OCI-M1 (cell line): ENCODE measurements at regions not wholly inside any gene's neighbourhood (a gene's known extent, or its start where the extent isn't known, plus 50 kb on each side); places are given as distances from the start of the nearest gene placed in this dataset.

Experiments
- DNase-seq: peaks from one replicate; lab custom pipeline; 2025; lab: John Stamatoyannopoulos, UW

DNA sequence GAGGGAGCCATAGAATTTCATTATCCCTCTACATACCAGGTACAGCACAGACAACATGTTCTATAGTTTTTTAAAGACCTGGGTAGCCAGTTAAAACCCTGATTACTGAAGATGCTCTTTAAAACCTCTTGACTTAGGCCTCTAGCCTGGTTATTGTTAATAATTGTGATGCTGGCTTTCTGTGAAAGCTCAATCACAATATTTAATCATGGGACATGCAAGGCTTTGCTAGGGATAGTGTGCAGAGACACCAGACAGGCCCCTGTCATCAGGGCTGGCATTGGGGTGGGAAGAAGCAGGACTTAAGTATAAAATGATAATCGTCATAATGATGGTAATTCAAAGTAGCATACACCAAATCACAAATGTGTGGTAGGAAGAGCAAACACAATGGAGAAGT, 274.4 kb downstream of the PTBP2 start:
- DNase-seq: no peak

DNA sequence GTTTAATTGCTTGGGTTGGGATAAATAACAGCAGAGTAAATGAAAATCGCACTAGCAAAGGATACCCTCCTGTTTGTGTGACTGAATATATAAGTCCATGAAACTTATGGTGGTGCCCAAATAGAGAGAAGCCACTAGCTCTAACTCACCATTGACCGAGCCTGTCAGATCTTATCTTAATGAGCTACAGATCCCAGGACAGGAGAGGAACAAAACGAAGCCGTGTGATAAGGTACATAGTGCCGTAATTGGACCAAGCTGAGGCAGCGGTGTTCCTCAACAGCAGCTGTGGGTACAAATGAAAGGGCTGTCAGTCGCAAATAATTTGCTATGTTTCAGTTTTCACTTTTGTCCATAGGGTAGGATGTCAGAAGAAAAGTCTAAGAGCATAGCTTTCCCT, 276.1 kb downstream of the PTBP2 start:
- peak; percentile 8 for DNase-seq

- no peak for DNase-seq
Measured at GRCh38 chr1:96998466-96998865, 276.9 kb downstream of the PTBP2 start.

DNA sequence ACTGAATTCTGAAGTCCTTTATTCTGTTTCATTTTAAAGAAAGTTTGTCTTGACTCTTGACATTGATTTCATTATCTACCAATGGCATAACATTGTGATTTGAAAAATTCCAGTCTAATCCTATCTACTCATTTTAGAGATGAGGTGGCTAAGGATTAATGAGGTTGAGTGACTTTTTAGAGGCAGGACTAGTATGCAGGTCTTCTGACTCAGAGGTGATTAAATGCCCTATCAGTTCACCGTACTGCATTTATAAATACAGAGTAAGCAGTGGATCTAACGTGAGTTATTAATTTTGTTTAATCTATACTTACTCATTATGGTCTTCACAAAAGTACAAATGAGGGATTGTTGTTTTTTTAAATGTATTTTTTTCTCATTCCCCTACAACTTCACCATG, 277.6 kb downstream of the PTBP2 start:
- no peak for DNase-seq

- no peak for DNase-seq
Measured at GRCh38 chr1:97004054-97004453, 282.5 kb downstream of the PTBP2 start.

- DNase-seq: no peak
Measured at GRCh38 chr1:97004743-97005142, 283.2 kb downstream of the PTBP2 start.

- no peak for DNase-seq
Measured at GRCh38 chr1:97006044-97006661, 284.6 kb downstream of the PTBP2 start.

- no peak for DNase-seq
Measured at GRCh38 chr1:97007840-97008604, 286.4 kb downstream of the PTBP2 start.

- DNase-seq: no peak
Measured at GRCh38 chr1:97010566-97011264, 289.1 kb downstream of the PTBP2 start.

DNA sequence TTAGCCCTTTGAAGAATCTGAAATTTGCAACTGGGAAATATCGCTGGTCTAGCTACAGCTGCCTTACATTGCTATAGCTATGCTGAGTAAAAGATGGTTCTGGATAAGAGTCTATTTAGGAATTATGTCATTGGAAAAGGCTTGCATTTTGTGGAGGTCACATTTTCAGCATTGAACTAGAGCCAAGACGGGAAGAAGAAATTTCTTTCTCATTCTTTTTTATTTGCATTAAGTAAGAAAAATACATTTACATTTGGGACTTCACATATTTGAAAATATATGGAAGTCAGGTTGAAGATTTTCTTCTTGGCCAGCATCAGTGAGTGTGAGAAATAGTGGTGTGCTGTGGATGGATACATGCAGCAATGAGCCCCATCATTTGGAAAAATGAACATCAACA, 291.6 kb downstream of the PTBP2 start:
- DNase-seq: no peak

DNA sequence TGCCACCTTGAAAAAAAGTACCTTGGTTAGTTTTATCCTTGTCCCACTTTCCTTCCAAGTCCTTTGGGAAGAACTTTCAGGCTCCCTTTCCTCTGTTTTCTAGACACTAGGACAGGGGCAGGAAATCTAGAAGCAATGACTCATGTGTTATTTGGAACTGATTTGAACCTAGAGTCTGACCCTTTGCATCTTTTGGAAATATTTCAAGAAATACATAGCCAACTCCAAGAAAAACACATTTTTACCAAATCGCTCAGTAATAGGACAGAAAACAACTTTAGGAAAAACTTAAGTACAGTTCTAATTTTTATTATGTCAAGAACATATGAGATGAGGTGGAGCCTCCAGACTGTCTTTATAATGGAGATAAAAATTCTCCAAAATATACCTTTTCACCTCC, 292.4 kb downstream of the PTBP2 start:
- DNase-seq: no peak

DNA sequence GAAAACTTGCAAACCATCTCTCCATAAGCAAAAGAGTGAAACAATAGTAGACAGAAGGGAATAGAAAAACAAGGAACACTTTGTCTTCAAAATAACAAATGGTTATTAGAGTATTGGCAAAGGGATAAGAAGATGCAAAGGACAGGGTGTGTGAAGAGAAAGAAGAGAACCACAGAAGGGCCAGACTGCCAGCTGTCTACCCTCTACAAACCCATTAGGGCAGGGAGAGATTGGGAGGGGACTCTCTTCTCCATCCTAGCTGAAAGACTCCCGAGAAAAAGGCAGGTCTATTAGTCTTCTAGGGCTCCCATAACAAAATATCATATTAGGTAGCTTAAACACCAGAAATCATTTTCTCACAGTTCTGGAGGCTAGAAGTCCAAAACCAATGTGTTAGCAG, 292.8 kb downstream of the PTBP2 start:
- no peak for DNase-seq

GRCh38 chr1:97017895-97018294, 296.3 kb downstream of the PTBP2 start:
- DNase-seq: peak; percentile 12
